Mucosa of stomach (tissue), 1 donor: ENCODE measurements at regions not wholly inside any gene's neighbourhood (a gene's known extent, or its start where the extent isn't known, plus 50 kb on each side); places are given as distances from the start of the nearest gene placed in this dataset.

Experiments
- H3K27me3 ChIP-seq: one replicate; pipeline ENCODE4 v1.7.0; 2013; ENCODE audit warnings: mild to moderate bottlenecking, low read length; ENCODE audit not compliant: control insufficient read depth, insufficient read depth
- H3K36me3 ChIP-seq: one replicate; pipeline ENCODE4 v1.7.0; 2013; ENCODE audit warnings: low read length; ENCODE audit not compliant: control insufficient read depth, insufficient read depth
- H3K4me1 ChIP-seq: one replicate; pipeline ENCODE4 v1.7.0; 2013; ENCODE audit warnings: mild to moderate bottlenecking, low read length; ENCODE audit not compliant: control insufficient read depth, insufficient read depth
- H3K4me3 ChIP-seq: one replicate; pipeline ENCODE4 v1.7.0; 2013; ENCODE audit warnings: low read length
- H3K9ac ChIP-seq: one replicate; pipeline ENCODE4 v1.7.0; 2013; ENCODE audit warnings: mild to moderate bottlenecking, low read length, moderate library complexity
- H3K9me3 ChIP-seq: one replicate; pipeline ENCODE4 v1.7.0; 2013; ENCODE audit warnings: mild to moderate bottlenecking, low read length, moderate library complexity; ENCODE audit not compliant: control insufficient read depth
- donor health status: Pancreatic carcinoma.

- H3K9ac ChIP-seq = no peak overlapping the region
- H3K4me3 ChIP-seq = no peak overlapping the region
- H3K4me1 ChIP-seq = peaks cover 10% of the 10 kb centered on the region
- H3K27me3 ChIP-seq = no peaks in the 10 kb centered on the region
- H3K9me3 ChIP-seq = no peaks in the 10 kb centered on the region
- H3K36me3 ChIP-seq = no peaks in the 10 kb centered on the region
Observed at GRCh38 chr6:14221564-14222279, 104.2 kb downstream of the CD83 start.

GRCh38 chr6:14222956-14223355 lies 105.4 kb downstream of the CD83 start:
- Histone ChIP-seq H3K36me3 (no peaks in the 10 kb centered on the region), H3K27me3 (no peaks in the 10 kb centered on the region), H3K4me1 (peaks cover 4% of the 10 kb centered on the region), H3K4me3 (no peak overlapping the region), H3K9me3 (no peaks in the 10 kb centered on the region), H3K9ac (no peak overlapping the region)

- H3K27me3 ChIP-seq = no peaks in the 10 kb centered on the region
- H3K4me1 ChIP-seq = no peaks in the 10 kb centered on the region
- H3K36me3 ChIP-seq = no peaks in the 10 kb centered on the region
- no peaks in the 10 kb centered on the region for H3K9me3 ChIP-seq
- H3K4me3 ChIP-seq = no peak overlapping the region
- no peak overlapping the region for H3K9ac ChIP-seq
Observed at GRCh38 chr6:14224359-14225103, 107.0 kb downstream of the CD83 start.

- Histone ChIP-seq H3K4me3 (no peak overlapping the region), H3K36me3 (no peaks in the 10 kb centered on the region), H3K9ac (no peak overlapping the region), H3K27me3 (no peaks in the 10 kb centered on the region), H3K9me3 (no peaks in the 10 kb centered on the region), H3K4me1 (no peaks in the 10 kb centered on the region)
Observed at GRCh38 chr6:14226051-14226660, 108.6 kb downstream of the CD83 start.

GRCh38 chr6:14228571-14228970 lies 111.0 kb downstream of the CD83 start:
- Histone ChIP-seq H3K4me1 (no peaks in the 10 kb centered on the region), H3K27me3 (no peaks in the 10 kb centered on the region), H3K36me3 (no peaks in the 10 kb centered on the region), H3K4me3 (no peak overlapping the region), H3K9me3 (no peaks in the 10 kb centered on the region), H3K9ac (no peak overlapping the region)

- no peak overlapping the region for H3K4me3 ChIP-seq
- H3K27me3 ChIP-seq = no peaks in the 10 kb centered on the region
- no peaks in the 10 kb centered on the region for H3K4me1 ChIP-seq
- H3K36me3 ChIP-seq = no peaks in the 10 kb centered on the region
- no peaks in the 10 kb centered on the region for H3K9me3 ChIP-seq
- H3K9ac ChIP-seq = no peak overlapping the region
Observed at GRCh38 chr6:14231071-14231483, 113.5 kb downstream of the CD83 start.

- H3K27me3 ChIP-seq = no peaks in the 10 kb centered on the region
- H3K9me3 ChIP-seq = no peaks in the 10 kb centered on the region
- H3K36me3 ChIP-seq = no peaks in the 10 kb centered on the region
- H3K4me1 ChIP-seq = no peaks in the 10 kb centered on the region
- no peak overlapping the region for H3K4me3 ChIP-seq
- H3K9ac ChIP-seq = no peak overlapping the region
Observed at GRCh38 chr6:14231501-14232280, 114.1 kb downstream of the CD83 start.

GRCh38 chr6:14232889-14233288 lies 115.3 kb downstream of the CD83 start:
- H3K9me3 ChIP-seq = no peaks in the 10 kb centered on the region
- no peak overlapping the region for H3K4me3 ChIP-seq
- H3K36me3 ChIP-seq = no peaks in the 10 kb centered on the region
- no peaks in the 10 kb centered on the region for H3K27me3 ChIP-seq
- no peaks in the 10 kb centered on the region for H3K4me1 ChIP-seq
- no peak overlapping the region for H3K9ac ChIP-seq

- Histone ChIP-seq H3K4me1 (no peaks in the 10 kb centered on the region), H3K27me3 (no peaks in the 10 kb centered on the region), H3K9me3 (no peaks in the 10 kb centered on the region), H3K4me3 (no peak overlapping the region), H3K9ac (no peak overlapping the region), H3K36me3 (no peaks in the 10 kb centered on the region)
Observed at GRCh38 chr6:14235653-14236356, 118.2 kb downstream of the CD83 start.

- no peaks in the 10 kb centered on the region for H3K27me3 ChIP-seq
- no peaks in the 10 kb centered on the region for H3K9me3 ChIP-seq
- H3K36me3 ChIP-seq = no peaks in the 10 kb centered on the region
- H3K4me3 ChIP-seq = no peak overlapping the region
- no peaks in the 10 kb centered on the region for H3K4me1 ChIP-seq
- no peak overlapping the region for H3K9ac ChIP-seq
Observed at GRCh38 chr6:14239097-14239496, 121.5 kb downstream of the CD83 start.

GRCh38 chr6:14240411-14241166 lies 123.0 kb downstream of the CD83 start:
- Histone ChIP-seq H3K4me3 (no peak overlapping the region), H3K27me3 (no peaks in the 10 kb centered on the region), H3K9ac (no peak overlapping the region), H3K36me3 (no peaks in the 10 kb centered on the region), H3K4me1 (no peaks in the 10 kb centered on the region), H3K9me3 (no peaks in the 10 kb centered on the region)
